ENCODE measurements at regions not wholly inside any gene's neighbourhood (a gene's known extent, or its start where the extent isn't known, plus 50 kb on each side); places are given as distances from the start of the nearest gene placed in this dataset.

- no peaks in the 10 kb centered on the region for H3K36me3 Mint-ChIP-seq
- H3K27ac Mint-ChIP-seq, result no peak overlapping the region
- H3K27me3 Mint-ChIP-seq, result no peaks in the 10 kb centered on the region
- POLR2A ChIA-PET, result no interaction called here
- H3K4me1 Mint-ChIP-seq (ENCODE audit: low read depth), result no peaks in the 10 kb centered on the region
- intact Hi-C loops (cut with micrococcal nuclease), result no loop called here
- no peak for DNase-seq
- CTCF ChIA-PET, result no interaction called here
- H3K4me3 Mint-ChIP-seq, result no peak overlapping the region
- no peaks in the 10 kb centered on the region for H3K9me3 Mint-ChIP-seq
Measured at GRCh38 chr13:84491952-84492351, 609.7 kb upstream of the SLITRK1 start.

- Mint-ChIP-seq H3K4me3 (no peak overlapping the region), H3K9me3 (peaks cover 2% of the 10 kb centered on the region), H3K36me3 (no peaks in the 10 kb centered on the region), H3K4me1 (ENCODE audit: low read depth) (no peaks in the 10 kb centered on the region), H3K27ac (no peak overlapping the region), H3K27me3 (no peaks in the 10 kb centered on the region)
- ChIA-PET POLR2A (no interaction called here), CTCF (no interaction called here)
- intact Hi-C loops (cut with micrococcal nuclease), result no loop called here
- no peak for DNase-seq
Measured at GRCh38 chr13:84487752-84488151, 605.5 kb upstream of the SLITRK1 start.

DNA sequence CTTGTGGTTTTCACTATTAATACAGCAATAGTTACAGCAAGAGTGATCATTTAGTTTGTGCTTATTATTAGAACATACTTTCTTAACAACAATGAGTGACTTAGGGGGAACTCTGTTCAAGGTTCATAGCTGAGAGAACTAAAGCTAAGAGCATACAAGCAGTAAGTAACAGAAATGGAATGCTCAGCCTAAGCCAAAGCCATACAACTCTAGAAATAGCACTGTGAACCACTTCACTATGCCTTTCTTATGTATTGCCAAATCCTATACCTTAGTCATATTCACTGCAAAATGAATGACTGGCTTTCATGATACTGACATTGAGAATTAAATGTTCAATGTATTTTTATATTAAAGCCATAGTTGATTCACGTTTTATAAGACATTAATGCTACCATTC, 599.7 kb upstream of the SLITRK1 start:
- CTCF ChIA-PET, result no interaction called here
- no peak for DNase-seq
- POLR2A ChIA-PET, result no interaction called here
- intact Hi-C loops (cut with micrococcal nuclease), result no loop called here
- Mint-ChIP-seq H3K36me3 (no peaks in the 10 kb centered on the region), H3K4me3 (no peak overlapping the region), H3K9me3 (peaks cover 2% of the 10 kb centered on the region), H3K27me3 (no peaks in the 10 kb centered on the region), H3K4me1 (ENCODE audit: low read depth) (no peaks in the 10 kb centered on the region), H3K27ac (no peak overlapping the region)

DNA sequence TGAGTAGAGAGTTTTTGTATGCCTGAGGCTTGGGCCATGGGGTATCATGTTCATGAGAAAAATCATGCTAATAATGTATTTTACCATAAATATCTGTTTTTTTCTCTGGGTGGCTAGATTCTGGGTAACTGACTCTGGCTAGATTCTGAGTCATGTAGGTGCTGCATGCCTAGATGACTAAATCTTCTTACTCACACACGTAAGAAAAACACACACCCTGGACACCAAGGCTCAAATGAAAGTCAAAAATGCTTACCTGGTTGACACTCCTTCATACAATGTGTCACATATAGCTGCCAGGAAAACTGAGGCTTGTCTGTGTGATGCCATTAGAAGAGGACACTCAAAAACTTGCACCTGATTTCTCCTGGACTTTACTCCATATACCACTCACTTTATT, 597.4 kb upstream of the SLITRK1 start:
- CTCF ChIA-PET, result no interaction called here
- no peaks in the 10 kb centered on the region for H3K27me3 Mint-ChIP-seq
- H3K27ac Mint-ChIP-seq, result no peak overlapping the region
- no peak overlapping the region for H3K4me3 Mint-ChIP-seq
- peaks cover 11% of the 10 kb centered on the region for H3K9me3 Mint-ChIP-seq
- no peaks in the 10 kb centered on the region for H3K36me3 Mint-ChIP-seq
- no peaks in the 10 kb centered on the region for H3K4me1 Mint-ChIP-seq (ENCODE audit: low read depth)
- intact Hi-C loops (cut with micrococcal nuclease), result no loop called here
- no peak for DNase-seq
- POLR2A ChIA-PET, result no interaction called here

GRCh38 chr13:84470528-84470927, 588.3 kb upstream of the SLITRK1 start:
- ChIA-PET CTCF (no interaction called here), POLR2A (no interaction called here)
- intact Hi-C loops (cut with micrococcal nuclease), result no loop called here
- Mint-ChIP-seq H3K9me3 (peaks cover 12% of the 10 kb centered on the region), H3K27ac (no peak overlapping the region), H3K27me3 (no peaks in the 10 kb centered on the region), H3K4me3 (no peak overlapping the region), H3K4me1 (ENCODE audit: low read depth) (no peaks in the 10 kb centered on the region), H3K36me3 (no peaks in the 10 kb centered on the region)
- DNase-seq, result no peak

GRCh38 chr13:84466461-84466860, 584.2 kb upstream of the SLITRK1 start:
- no peak for DNase-seq
- no peak overlapping the region for H3K27ac Mint-ChIP-seq
- H3K4me3 Mint-ChIP-seq, result no peak overlapping the region
- ChIA-PET CTCF (no interaction called here), POLR2A (no interaction called here)
- no peaks in the 10 kb centered on the region for H3K4me1 Mint-ChIP-seq (ENCODE audit: low read depth)
- intact Hi-C loops (cut with micrococcal nuclease), result no loop called here
- peaks cover 5% of the 10 kb centered on the region for H3K9me3 Mint-ChIP-seq
- H3K27me3 Mint-ChIP-seq, result no peaks in the 10 kb centered on the region
- H3K36me3 Mint-ChIP-seq, result no peaks in the 10 kb centered on the region

DNA sequence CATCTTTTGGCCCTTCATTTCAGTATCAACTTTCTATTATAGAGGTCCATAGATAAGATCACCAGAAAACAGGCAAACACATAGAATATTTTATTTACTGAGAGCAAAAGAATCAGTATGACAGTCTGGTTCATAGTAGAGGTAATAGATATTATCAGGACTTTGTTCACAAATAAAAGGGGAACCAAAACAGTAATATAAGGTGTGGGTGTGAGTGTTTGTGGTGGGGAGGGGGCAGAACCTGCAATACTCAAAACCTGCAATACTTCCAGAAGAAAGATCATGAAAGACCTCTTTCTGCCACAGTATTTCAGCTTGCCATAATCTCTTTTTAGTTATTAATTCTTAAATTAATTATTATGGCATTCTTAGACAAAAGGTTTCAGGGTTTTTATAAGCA, 578.7 kb upstream of the SLITRK1 start:
- Mint-ChIP-seq H3K27ac (no peak overlapping the region), H3K4me1 (ENCODE audit: low read depth) (no peaks in the 10 kb centered on the region), H3K9me3 (peaks cover 3% of the 10 kb centered on the region), H3K27me3 (no peaks in the 10 kb centered on the region), H3K4me3 (no peak overlapping the region), H3K36me3 (no peaks in the 10 kb centered on the region)
- POLR2A ChIA-PET, result no interaction called here
- DNase-seq, result no peak
- intact Hi-C loops (cut with micrococcal nuclease), result no loop called here
- CTCF ChIA-PET, result interaction anchor here (0.9 kb wide), 1 partner anchor 119 kb away, joined by 3 read pairs; no protein-coding TSS in a partner anchor

DNA sequence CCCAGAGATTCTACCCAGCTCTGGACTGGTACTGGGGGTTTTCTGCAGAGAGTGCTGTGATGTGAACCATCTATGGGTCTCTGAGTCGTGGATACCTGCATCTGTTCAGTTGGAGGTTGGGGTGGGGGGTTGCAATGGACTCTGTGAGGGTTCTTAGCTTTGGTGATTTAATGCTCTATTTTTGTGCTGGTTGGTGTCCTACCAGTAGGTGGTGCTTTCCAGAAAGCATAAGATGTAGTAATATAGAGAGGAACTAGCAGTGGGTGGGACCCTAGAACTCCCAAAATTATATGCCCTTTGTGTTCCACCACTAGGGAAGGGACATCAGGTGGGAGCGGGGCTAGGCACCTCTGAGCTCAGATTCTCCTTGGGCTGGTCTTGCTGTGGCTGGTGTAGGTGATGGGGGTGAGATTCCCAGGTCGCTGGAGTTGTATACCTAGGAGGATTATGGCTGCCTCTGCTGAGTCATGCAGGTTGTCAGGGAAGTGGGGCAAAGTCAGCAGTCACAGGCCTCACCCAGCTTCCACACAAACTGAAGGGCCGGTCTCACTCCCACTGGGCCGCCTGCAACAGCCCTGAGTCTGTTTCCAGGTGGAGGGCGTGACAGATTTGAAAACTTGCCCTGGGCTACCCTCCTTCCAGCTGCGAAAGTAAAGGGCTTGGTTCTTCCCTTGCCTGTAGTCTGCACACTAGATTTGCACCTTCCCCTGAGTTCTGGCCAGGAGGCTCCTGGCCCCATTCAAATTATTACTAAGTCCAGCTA, 573.0 kb upstream of the SLITRK1 start:
- no peaks in the 10 kb centered on the region for H3K4me1 Mint-ChIP-seq (ENCODE audit: low read depth)
- H3K27me3 Mint-ChIP-seq, result no peaks in the 10 kb centered on the region
- H3K36me3 Mint-ChIP-seq, result no peaks in the 10 kb centered on the region
- H3K4me3 Mint-ChIP-seq, result no peak overlapping the region
- H3K9me3 Mint-ChIP-seq, result peaks cover 7% of the 10 kb centered on the region
- intact Hi-C loops (cut with micrococcal nuclease), result no loop called here
- ChIA-PET POLR2A (no interaction called here), CTCF (no interaction called here)
- DNase-seq, result no peak
- no peak overlapping the region for H3K27ac Mint-ChIP-seq

DNA sequence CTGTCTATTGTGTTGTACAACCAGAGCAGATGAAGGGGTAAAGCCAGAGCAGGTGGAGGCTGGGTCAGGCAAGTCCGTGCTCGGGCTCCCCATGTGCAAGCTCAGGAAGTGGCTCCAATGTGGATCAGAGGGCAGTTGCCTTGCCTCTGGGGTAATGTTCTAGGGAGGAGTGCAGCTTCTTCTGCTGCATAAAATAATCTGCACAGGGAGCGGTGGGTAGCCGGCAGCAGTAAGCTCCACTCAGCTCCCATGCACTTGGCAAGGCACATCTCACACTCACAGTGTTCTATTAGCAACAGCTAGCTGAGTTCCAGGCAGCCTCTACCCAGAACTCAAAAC, 565.3 kb upstream of the SLITRK1 start:
- H3K36me3 Mint-ChIP-seq, result no peaks in the 10 kb centered on the region
- DNase-seq, result no peak
- H3K4me3 Mint-ChIP-seq, result no peak overlapping the region
- H3K9me3 Mint-ChIP-seq, result peaks cover 7% of the 10 kb centered on the region
- ChIA-PET CTCF (no interaction called here), POLR2A (no interaction called here)
- H3K27ac Mint-ChIP-seq, result no peak overlapping the region
- no peaks in the 10 kb centered on the region for H3K4me1 Mint-ChIP-seq (ENCODE audit: low read depth)
- intact Hi-C loops (cut with micrococcal nuclease), result no loop called here
- no peaks in the 10 kb centered on the region for H3K27me3 Mint-ChIP-seq

DNA sequence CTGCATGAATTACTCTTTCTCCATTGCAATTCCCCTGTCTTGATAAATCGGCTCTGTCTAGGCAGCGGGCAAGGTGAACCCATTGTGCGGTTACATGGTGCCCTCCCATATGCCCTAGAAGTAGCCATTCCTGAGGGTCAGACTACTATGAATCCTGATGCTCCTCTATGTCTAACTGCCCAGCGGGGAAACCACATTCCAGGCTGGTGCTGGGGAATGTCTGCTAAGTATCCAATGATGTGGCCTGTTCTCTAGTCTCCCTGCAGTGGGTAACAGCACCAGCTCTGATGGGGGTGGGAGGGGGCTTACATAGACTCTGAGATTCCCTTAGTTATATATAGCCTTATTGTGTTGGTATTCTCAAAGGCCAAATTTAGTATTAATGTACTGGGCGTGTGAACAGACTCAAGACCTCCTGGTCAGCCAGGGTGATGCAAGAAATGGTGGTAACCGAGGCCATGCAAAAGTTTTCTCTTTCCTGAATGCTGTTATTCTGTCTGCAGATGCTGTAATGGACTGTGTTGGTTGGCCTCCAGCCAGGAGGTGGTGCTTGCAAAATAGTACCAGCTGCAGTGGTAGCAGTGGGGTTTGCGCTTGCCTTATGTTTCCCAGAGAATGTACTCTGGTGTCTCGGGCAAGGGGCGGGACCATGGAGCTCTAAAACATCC, 564.8 kb upstream of the SLITRK1 start:
- Mint-ChIP-seq H3K27ac (no peak overlapping the region), H3K9me3 (peaks cover 2% of the 10 kb centered on the region), H3K4me1 (ENCODE audit: low read depth) (no peaks in the 10 kb centered on the region), H3K4me3 (no peak overlapping the region), H3K36me3 (no peaks in the 10 kb centered on the region), H3K27me3 (no peaks in the 10 kb centered on the region)
- CTCF ChIA-PET, result no interaction called here
- no peak for DNase-seq
- intact Hi-C loops (cut with micrococcal nuclease), result no loop called here
- POLR2A ChIA-PET, result no interaction called here

- intact Hi-C loops (cut with micrococcal nuclease), result no loop called here
- H3K4me3 Mint-ChIP-seq, result no peak overlapping the region
- POLR2A ChIA-PET, result no interaction called here
Measured at GRCh38 chr13:84445776-84446175, 563.5 kb upstream of the SLITRK1 start.

DNA sequence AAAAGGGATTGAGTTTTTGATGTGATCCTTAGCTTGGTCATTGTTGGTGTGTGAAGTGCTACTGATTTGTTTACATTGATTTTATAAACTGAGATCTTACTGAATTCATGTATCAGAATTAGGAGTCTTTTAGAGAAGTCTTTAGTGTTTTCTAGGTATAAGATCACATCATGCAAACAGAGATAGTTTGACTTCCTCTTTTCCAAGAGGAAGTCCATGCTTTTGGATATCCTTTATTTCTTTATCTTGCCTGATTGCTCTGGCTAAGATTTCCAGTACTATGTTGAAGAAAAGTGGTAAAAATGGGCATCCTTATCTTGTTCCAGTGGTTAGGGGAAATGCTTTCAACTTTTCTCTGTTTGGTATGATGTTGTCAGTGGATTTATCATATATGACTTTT, 561.2 kb upstream of the SLITRK1 start:
- Mint-ChIP-seq H3K9me3 (peaks cover 2% of the 10 kb centered on the region), H3K4me1 (ENCODE audit: low read depth) (no peaks in the 10 kb centered on the region), H3K27me3 (no peaks in the 10 kb centered on the region), H3K36me3 (no peaks in the 10 kb centered on the region), H3K4me3 (no peak overlapping the region), H3K27ac (no peak overlapping the region)
- ChIA-PET CTCF (no interaction called here), POLR2A (no interaction called here)
- DNase-seq, result no peak
- intact Hi-C loops (cut with micrococcal nuclease), result no loop called here

More at GRCh38 chr13:84445776-84446175, 563.5 kb upstream of the SLITRK1 start:
- Mint-ChIP-seq H3K27me3 (no peaks in the 10 kb centered on the region), H3K9me3 (peaks cover 2% of the 10 kb centered on the region), H3K27ac (no peak overlapping the region), H3K36me3 (no peaks in the 10 kb centered on the region), H3K4me1 (ENCODE audit: low read depth) (no peaks in the 10 kb centered on the region)
- CTCF ChIA-PET, result no interaction called here
- DNase-seq, result no peak

- DNase-seq, result no peak
- Mint-ChIP-seq H3K4me1 (ENCODE audit: low read depth) (no peaks in the 10 kb centered on the region), H3K4me3 (no peak overlapping the region), H3K27ac (no peak overlapping the region), H3K27me3 (no peaks in the 10 kb centered on the region), H3K36me3 (no peaks in the 10 kb centered on the region), H3K9me3 (no peaks in the 10 kb centered on the region)
- POLR2A ChIA-PET, result no interaction called here
- CTCF ChIA-PET, result interaction anchor here (0.6 kb wide), 1 partner anchor 136 kb away, joined by 4 read pairs; no protein-coding TSS in a partner anchor
- intact Hi-C loops (cut with micrococcal nuclease), result no loop called here
Measured at GRCh38 chr13:84439108-84439507, 556.8 kb upstream of the SLITRK1 start.
